ENCODE measurements at regions not wholly inside any gene's neighbourhood (a gene's known extent, or its start where the extent isn't known, plus 50 kb on each side); places are given as distances from the start of the nearest gene placed in this dataset.

GRCh38 chr2:181389524-181389923, 67.7 kb upstream of the ITGA4 start:
- POLR2A ChIA-PET: no interaction called here
- 56% methylated on average over 3 of the region's 3 CpGs for WGBS (ENCODE audit: low lambda C conversion rate)
- H3K9me3 ChIP-seq (ENCODE audit: low read length): no peaks in the 10 kb centered on the region
- no peak overlapping the region for H2AFZ ChIP-seq (ENCODE audit: low read length)
- no peaks in the 10 kb centered on the region for H3K4me1 ChIP-seq (ENCODE audit: insufficient read depth, low read length)
- in situ Hi-C loops (cut with HindIII; ENCODE audit: extremely low pct_ligation_motif_present, low pct_unique_long_range_greater_than_20kb): no loop called here
- no peaks in the 10 kb centered on the region for H4K20me1 ChIP-seq (ENCODE audit: insufficient read depth, low read length)
- H3K4me2 ChIP-seq (ENCODE audit: low read depth, low read length): no peak overlapping the region
- no peak overlapping the region for H3K9ac ChIP-seq (ENCODE audit: insufficient read depth, low read depth, low read length)
- intact Hi-C loops (cut with micrococcal nuclease; ENCODE audit: unreplicated experiment): no loop called here
- FAIRE-seq (no peak), ATAC-seq (no peak), DNase-seq (ENCODE audit: low spot score) (no peak)
- no peaks in the 10 kb centered on the region for H3K79me2 ChIP-seq (ENCODE audit: insufficient read depth, low read length)
- no TSS peak for BruUV-seq (replicated peaks)
- no peak overlapping the region for H3K4me3 ChIP-seq (replicated peaks in 1 of 3; ENCODE audit: insufficient read depth in 1 of 3, low read depth in 2 of 3, low read length in 3 of 3)
- H3K27me3 ChIP-seq (ENCODE audit: control insufficient read depth in 1 of 2, insufficient read depth in 2 of 2, low read length in 2 of 2): no peaks in the 10 kb centered on the region
- TF ChIP-seq, protein P1, sequence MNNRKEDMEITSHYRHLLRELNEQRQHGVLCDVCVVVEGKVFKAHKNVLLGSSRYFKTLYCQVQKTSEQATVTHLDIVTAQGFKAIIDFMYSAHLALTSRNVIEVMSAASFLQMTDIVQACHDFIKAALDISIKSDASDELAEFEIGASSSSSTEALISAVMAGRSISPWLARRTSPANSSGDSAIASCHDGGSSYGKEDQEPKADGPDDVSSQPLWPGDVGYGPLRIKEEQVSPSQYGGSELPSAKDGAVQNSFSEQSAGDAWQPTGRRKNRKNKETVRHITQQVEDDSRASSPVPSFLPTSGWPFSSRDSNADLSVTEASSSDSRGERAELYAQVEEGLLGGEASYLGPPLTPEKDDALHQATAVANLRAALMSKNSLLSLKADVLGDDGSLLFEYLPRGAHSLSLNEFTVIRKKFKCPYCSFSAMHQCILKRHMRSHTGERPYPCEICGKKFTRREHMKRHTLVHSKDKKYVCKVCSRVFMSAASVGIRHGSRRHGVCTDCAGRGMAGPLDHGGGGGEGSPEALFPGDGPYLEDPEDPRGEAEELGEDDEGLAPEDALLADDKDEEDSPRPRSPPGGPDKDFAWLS (CRISPR knock-in tag; IDR thresholded peaks at IDR 0.05; ENCODE audit: borderline replicate concordance): no peak
- no peak for TF ChIP-seq ZFP41 (CRISPR knock-in tag; IDR thresholded peaks at IDR 0.05; ENCODE audit: borderline replicate concordance)
- TF ChIP-seq GABPB1 (CRISPR knock-in tag; IDR thresholded peaks at IDR 0.05): no peak
- TF ChIP-seq NR2F1 (CRISPR knock-in tag; IDR thresholded peaks at IDR 0.05): no peak
- TF ChIP-seq MYC (CRISPR knock-in tag; IDR thresholded peaks at IDR 0.05; ENCODE audit: borderline replicate concordance): no peak
- TF ChIP-seq ZNF570 (CRISPR knock-in tag; IDR thresholded peaks at IDR 0.05; ENCODE audit: borderline replicate concordance): no peak
- CTCF ChIA-PET (ENCODE audit: low intra/inter-chr PET ratio, low total read pairs): no interaction called here
- no peaks in the 10 kb centered on the region for H3K36me3 ChIP-seq (replicated peaks in 1 of 2; ENCODE audit: control insufficient read depth in 1 of 2, insufficient read depth in 2 of 2, low read length in 2 of 2)
- no peak overlapping the region for H3K27ac ChIP-seq (ENCODE audit: extremely low read length, insufficient read depth, low read length)

DNA sequence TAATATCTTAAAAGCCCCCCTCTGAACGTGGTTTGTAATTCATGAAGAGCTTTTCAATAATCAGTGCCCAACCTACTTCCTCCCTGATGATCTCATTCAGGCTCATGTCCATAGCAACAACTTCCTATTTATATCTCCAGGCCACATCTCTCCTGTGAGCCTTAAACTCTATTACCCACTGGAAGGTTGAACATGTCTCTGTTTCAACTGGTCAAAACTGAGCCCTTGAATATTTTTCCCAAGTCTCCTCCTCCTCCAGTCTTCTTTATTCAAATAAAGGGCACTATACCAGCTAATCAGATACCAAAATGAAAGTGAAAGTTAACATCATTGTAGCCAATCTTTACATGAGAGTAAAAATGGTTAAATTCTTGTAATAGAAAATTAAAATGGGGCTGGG, 63.7 kb upstream of the ITGA4 start:
- TF ChIP-seq, protein P2, sequence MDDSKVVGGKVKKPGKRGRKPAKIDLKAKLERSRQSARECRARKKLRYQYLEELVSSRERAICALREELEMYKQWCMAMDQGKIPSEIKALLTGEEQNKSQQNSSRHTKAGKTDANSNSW (CRISPR knock-in tag; IDR thresholded peaks at IDR 0.05; ENCODE audit: borderline replicate concordance): no peak
- 0 out of 2 replicates have a peak, but pooled peaks have one; percentile 29 for TF ChIP-seq KAT8 (CRISPR knock-in tag; IDR thresholded peaks at IDR 0.05)
- TF ChIP-seq IRF2 (CRISPR knock-in tag; IDR thresholded peaks at IDR 0.05): peak; percentile 88
- TF ChIP-seq ATF4 (CRISPR knock-in tag; IDR thresholded peaks at IDR 0.05): 0 out of 4 replicates have a peak, but pooled peaks of 1 of the 2 experiments have one; percentile 22
- TF ChIP-seq GABPA (IDR thresholded peaks at IDR 0.05; ENCODE audit: low read depth, low read length): no peak
- TF ChIP-seq GABPA (CRISPR knock-in tag; IDR thresholded peaks at IDR 0.05; ENCODE audit: low read depth): peak; percentile 39; the same call in 1 of the 2 replicates
- Histone ChIP-seq H3K27me3 (ENCODE audit: control insufficient read depth in 1 of 2, insufficient read depth in 2 of 2, low read length in 2 of 2) (no peaks in the 10 kb centered on the region), H3K4me2 (ENCODE audit: low read depth, low read length) (peak overlapping the region; percentile 73), H4K20me1 (ENCODE audit: insufficient read depth, low read length) (no peaks in the 10 kb centered on the region), H2AFZ (ENCODE audit: low read length) (peak overlapping the region; percentile 85), H3K79me2 (ENCODE audit: insufficient read depth, low read length) (no peaks in the 10 kb centered on the region), H3K9ac (ENCODE audit: insufficient read depth, low read depth, low read length) (peak overlapping the region; percentile 23; the same call in 1 of the 2 replicates), H3K27ac (ENCODE audit: extremely low read length, insufficient read depth, low read length) (no peak overlapping the region), H3K9me3 (ENCODE audit: low read length) (no peaks in the 10 kb centered on the region), H3K36me3 (replicated peaks in 1 of 2; ENCODE audit: control insufficient read depth in 1 of 2, insufficient read depth in 2 of 2, low read length in 2 of 2) (no peaks in the 10 kb centered on the region), H3K4me3 (replicated peaks in 1 of 3; ENCODE audit: insufficient read depth in 1 of 3, low read depth in 2 of 3, low read length in 3 of 3) (peak overlapping the region; percentile 55 to 66 (median 55)), H3K4me1 (ENCODE audit: insufficient read depth, low read length) (no peaks in the 10 kb centered on the region)
- ATAC-seq: peak; percentile 90
- no peak for FAIRE-seq
- DNase-seq (ENCODE audit: low spot score): peak; percentile 18
- ChIA-PET CTCF (ENCODE audit: low intra/inter-chr PET ratio, low total read pairs) (no interaction called here), POLR2A (interaction anchor here (1.2 kb wide), 1 partner anchor 88 kb away, joined by 3 read pairs; no protein-coding TSS in a partner anchor)
- WGBS (ENCODE audit: low lambda C conversion rate): 5% methylated on average over 1 of the region's 1 CpG
- intact Hi-C loops (cut with micrococcal nuclease; ENCODE audit: unreplicated experiment) (loop anchor here (2.0 kb wide), 1 partner anchor 85 kb away; no protein-coding TSS in a partner anchor), in situ Hi-C loops (cut with HindIII; ENCODE audit: extremely low pct_ligation_motif_present, low pct_unique_long_range_greater_than_20kb) (no loop called here)
- no TSS peak for BruUV-seq (replicated peaks)

Measured in HepG2 (cell line).